ENCODE measurements at regions not wholly inside any gene's neighbourhood (a gene's known extent, or its start where the extent isn't known, plus 50 kb on each side); places are given as distances from the start of the nearest gene placed in this dataset.
"Not testable (repeated sequence)": the region's sequence is repeated elsewhere in the genome, so short reads cannot be mapped to it uniquely, and the experiment has no call there.

- no peak for DNase-seq
Measured at GRCh38 chr2:193502363-193503035, 1307.8 kb upstream of the TMEFF2 start.

- DNase-seq = no peak
Measured at GRCh38 chr2:193496786-193497185, 1302.1 kb upstream of the TMEFF2 start.

- no peak for DNase-seq
Measured at GRCh38 chr2:193482557-193482956, 1287.8 kb upstream of the TMEFF2 start.

GRCh38 chr2:193480187-193480586 lies 1285.5 kb upstream of the TMEFF2 start:
- DNase-seq = no peak

GRCh38 chr2:193476171-193476800 lies 1281.6 kb upstream of the TMEFF2 start:
- DNase-seq = no peak

GRCh38 chr2:193475038-193475437 lies 1280.3 kb upstream of the TMEFF2 start:
- no peak for DNase-seq

- no peak for DNase-seq
Measured at GRCh38 chr2:193469251-193469650, 1274.5 kb upstream of the TMEFF2 start.

GRCh38 chr2:193467276-193467987 lies 1272.7 kb upstream of the TMEFF2 start:
- no peak for DNase-seq

- DNase-seq = no peak
Measured at GRCh38 chr2:193463011-193463410, 1268.3 kb upstream of the TMEFF2 start.

- DNase-seq = no peak
Measured at GRCh38 chr2:193462411-193462810, 1267.7 kb upstream of the TMEFF2 start.

GRCh38 chr2:193461431-193461934 lies 1266.8 kb upstream of the TMEFF2 start:
- DNase-seq = no peak

- no peak for DNase-seq
Measured at GRCh38 chr2:193446967-193447366, 1252.2 kb upstream of the TMEFF2 start.

- no peak for DNase-seq
Measured at GRCh38 chr2:193442293-193442692, 1247.6 kb upstream of the TMEFF2 start.

GRCh38 chr2:193428336-193428818 lies 1233.6 kb upstream of the TMEFF2 start:
- DNase-seq = no peak

- DNase-seq = not testable (repeated sequence)
Measured at GRCh38 chr2:193412368-193412767, 1217.6 kb upstream of the TMEFF2 start.

GRCh38 chr2:193409951-193410350 lies 1215.2 kb upstream of the TMEFF2 start:
- no peak for DNase-seq

- DNase-seq = no peak
Measured at GRCh38 chr2:193382583-193382982, 1187.8 kb upstream of the TMEFF2 start.

- no peak for DNase-seq
Measured at GRCh38 chr2:193377789-193378188, 1183.1 kb upstream of the TMEFF2 start.

GRCh38 chr2:193373120-193373519 lies 1178.4 kb upstream of the TMEFF2 start:
- DNase-seq = no peak

GRCh38 chr2:193371200-193371599 lies 1176.5 kb upstream of the TMEFF2 start:
- no peak for DNase-seq

- DNase-seq = no peak
Measured at GRCh38 chr2:193368615-193369014, 1173.9 kb upstream of the TMEFF2 start.

- no peak for DNase-seq
Measured at GRCh38 chr2:193357508-193357907, 1162.8 kb upstream of the TMEFF2 start.

- DNase-seq = not testable (repeated sequence)
Measured at GRCh38 chr2:193352665-193353242, 1158.0 kb upstream of the TMEFF2 start.
